LNCaP clone FGC (cell line): ENCODE measurements at regions not wholly inside any gene's neighbourhood (a gene's known extent, or its start where the extent isn't known, plus 50 kb on each side); places are given as distances from the start of the nearest gene placed in this dataset.

Experiments used
- DNase-seq: peaks from one replicate; pipeline ENCODE4 v3.0.0-alpha.2; 2011; ENCODE audit warnings: low read depth
- H3K4me3 ChIP-seq: 2 replicates; pipeline ENCODE4 v1.5.1; 2011; ENCODE audit warnings: mild to moderate bottlenecking, low read depth, low read length, control low read depth
- TF ChIP-seq, protein P1 (sequence below): IDR thresholded peaks from 2 replicates; pipeline ENCODE4 v1.5.1; 2012; ENCODE audit warnings: mild to moderate bottlenecking; ENCODE audit not compliant: control insufficient read depth, insufficient read depth; ENCODE audit errors: extremely low read depth

DNA sequence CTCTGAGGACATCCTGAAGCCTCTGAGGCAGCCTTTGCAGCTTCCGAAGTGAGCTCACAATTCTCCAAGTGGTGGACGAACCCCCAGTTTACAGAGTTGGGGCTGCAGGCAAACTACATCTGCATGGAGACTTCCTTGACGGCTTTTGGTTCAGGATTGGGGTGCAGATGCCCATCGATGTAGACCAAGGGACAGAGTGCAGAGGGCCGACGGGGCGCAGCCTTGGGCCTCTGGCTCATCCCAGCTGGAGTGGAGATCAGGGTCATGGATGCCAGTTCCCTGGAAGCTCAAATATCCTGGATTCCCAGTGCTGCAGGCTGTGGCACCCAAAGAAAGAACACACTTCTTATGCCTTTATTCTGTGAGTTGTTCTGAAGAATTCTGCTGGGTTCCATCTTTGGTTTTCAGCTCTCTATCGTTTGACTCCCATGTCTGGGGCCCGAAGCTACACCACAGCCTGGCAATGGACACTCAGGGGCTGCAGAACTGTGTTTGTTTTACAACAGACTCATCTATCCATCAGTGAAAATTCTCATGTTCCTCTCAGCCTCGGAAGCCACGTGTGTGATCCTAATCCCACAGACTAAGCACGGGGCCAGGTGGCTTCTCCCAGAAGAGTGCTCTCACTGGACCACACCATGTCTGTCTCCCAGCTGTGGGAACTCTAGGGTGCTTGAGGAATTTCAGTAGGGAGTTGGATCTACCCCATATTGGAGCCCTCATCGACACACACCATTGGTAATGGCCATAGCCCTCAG lies 414.1 kb upstream of the MYT1L start:
- no peak overlapping the region for H3K4me3 ChIP-seq
- TF ChIP-seq, protein P1, sequence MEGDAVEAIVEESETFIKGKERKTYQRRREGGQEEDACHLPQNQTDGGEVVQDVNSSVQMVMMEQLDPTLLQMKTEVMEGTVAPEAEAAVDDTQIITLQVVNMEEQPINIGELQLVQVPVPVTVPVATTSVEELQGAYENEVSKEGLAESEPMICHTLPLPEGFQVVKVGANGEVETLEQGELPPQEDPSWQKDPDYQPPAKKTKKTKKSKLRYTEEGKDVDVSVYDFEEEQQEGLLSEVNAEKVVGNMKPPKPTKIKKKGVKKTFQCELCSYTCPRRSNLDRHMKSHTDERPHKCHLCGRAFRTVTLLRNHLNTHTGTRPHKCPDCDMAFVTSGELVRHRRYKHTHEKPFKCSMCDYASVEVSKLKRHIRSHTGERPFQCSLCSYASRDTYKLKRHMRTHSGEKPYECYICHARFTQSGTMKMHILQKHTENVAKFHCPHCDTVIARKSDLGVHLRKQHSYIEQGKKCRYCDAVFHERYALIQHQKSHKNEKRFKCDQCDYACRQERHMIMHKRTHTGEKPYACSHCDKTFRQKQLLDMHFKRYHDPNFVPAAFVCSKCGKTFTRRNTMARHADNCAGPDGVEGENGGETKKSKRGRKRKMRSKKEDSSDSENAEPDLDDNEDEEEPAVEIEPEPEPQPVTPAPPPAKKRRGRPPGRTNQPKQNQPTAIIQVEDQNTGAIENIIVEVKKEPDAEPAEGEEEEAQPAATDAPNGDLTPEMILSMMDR: no peak
- DNase-seq: no peak

DNA sequence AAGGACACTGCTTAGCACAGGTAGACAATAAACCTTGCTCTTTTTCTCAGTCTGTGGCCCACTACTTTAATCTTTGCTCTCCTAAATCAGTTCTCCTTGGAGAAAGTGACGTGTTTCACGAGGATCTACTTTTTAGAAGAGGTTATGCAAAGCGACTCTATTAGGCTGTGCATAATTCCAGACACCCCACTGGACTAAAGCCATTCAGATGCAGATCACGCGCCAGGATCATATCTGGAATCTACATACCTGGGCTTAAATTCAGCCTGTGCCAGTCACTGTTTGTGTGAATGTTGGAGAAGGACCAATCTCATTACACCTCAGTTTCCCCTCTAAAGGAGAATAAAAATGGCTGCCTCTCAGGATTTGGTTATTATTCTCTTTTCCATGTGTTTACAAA lies 413.0 kb upstream of the MYT1L start:
- no peak overlapping the region for H3K4me3 ChIP-seq
- TF ChIP-seq, protein P1: no peak
- DNase-seq: no peak

DNA sequence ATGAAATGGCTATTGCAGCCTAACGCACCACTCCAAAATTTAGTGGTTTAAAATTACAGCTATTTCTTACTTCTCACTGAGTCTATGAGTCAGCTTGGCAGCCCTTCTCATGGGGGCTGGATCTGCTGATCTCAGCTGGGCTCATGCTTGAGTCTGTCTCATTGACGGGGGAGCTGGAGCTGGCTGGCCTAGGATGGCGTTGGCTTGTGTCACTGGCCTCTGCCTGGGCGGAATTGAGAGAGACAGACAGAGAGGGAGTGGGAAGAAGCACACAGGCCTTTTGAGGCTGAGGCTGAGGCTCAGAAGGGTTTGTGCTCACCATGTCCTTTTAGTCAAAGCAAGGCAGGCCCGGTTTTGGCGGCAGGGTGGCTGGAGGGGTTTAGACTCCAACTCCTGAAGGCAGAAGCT lies 412.1 kb upstream of the MYT1L start:
- H3K4me3 ChIP-seq: no peak overlapping the region
- DNase-seq: no peak
- TF ChIP-seq, protein P1: no peak

DNA sequence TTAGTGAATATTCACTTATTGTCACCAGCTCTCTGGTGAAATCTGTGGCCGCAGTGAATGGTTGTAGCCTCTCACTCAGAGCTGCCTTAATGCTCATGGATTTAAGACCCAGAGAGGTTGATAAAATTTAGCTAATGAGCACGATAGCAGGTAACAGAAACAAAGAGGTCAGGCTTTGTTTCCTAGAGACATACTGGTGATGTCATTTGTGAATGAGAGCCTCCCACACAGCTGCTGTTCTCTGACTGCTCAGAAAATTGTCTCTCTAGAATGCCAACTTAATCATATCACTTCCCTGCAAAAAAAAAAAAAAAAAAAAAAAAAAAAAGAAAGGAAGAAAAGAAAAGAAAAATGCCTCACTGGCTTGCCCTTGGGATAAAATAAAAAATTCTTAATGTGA lies 411.7 kb upstream of the MYT1L start:
- DNase-seq: no peak
- TF ChIP-seq, protein P1: no peak

DNA sequence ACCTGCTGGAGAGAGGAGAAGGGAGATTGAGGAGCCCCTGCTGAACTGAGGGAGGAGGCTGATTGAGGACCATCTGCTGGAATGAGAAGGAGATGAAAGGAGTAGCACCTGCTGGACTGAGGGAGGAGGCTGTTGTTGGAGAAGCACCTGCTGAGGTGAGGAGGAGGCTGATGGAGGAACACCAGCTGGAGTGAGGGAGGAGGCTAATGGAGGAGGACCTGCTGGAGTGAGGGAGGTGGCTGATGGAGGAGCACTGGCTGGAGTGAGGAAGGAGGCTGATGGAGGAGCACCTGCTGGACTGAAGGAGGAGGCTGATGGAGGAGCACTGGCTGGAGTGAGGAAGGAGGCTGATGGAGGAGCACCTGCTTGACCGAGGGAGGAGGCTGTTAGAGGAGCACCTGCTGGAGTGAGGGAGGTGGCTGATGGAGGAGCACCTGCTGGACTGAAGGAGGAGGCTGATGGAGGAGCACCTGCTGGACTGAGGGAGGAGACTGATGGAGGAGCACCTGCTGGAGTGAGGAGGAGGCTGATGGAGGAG lies 409.2 kb upstream of the MYT1L start:
- TF ChIP-seq, protein P1: no peak
- no peak for DNase-seq
- no peak overlapping the region for H3K4me3 ChIP-seq

More for the DNA sequence above, 411.7 kb upstream of the MYT1L start:
- H3K4me3 ChIP-seq: no peak overlapping the region

DNA sequence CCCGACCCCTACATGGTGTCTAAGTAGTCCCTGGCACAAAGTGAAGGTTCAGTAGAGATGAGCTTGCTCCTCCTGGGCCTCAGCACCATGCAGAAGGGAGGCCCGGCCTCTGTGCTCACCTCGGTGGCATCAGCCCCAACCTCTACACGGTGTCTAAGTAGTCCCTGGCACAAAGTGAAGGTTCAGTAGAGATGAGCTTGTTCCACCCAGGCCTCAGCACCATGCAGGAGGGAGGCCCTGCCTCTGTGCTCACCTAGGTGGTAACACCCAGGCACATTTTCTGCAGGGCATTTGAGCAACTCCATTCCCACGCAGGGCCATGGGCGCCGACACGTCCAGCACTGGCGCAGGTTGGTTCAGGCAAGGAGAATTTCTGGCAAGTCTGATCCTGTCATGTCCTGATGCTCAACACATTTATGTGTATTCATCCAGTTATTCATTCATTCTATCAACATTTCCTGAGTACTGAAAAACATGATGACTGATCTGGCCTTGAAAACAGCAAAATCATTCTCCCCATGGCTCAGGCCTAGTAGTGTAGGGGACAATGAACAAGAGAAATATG lies 408.2 kb upstream of the MYT1L start:
- H3K4me3 ChIP-seq: no peak overlapping the region
- DNase-seq: no peak
- TF ChIP-seq, protein P1: no peak
